ENCODE measurements at regions not wholly inside any gene's neighbourhood (a gene's known extent, or its start where the extent isn't known, plus 50 kb on each side); places are given as distances from the start of the nearest gene placed in this dataset.

DNA sequence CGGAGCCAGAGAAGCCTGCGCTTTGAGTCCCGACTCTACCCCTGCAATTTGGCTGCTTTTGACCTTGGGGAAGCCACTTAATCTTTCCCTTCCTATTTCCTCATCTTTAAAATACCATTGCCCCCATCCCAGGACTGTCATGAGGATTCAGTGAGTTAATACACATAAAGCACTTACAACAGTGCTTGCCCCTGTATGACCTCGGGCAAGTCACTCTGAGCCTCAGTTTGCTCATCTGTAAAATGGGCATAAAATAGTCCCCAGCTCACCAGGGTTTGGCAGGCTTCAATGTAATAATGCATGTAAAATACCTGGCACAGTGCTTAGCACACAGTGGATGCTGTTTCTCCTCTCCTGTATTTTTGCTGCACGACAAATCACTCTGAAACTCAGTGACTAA is 278.7 kb upstream of the PWP1 start:
- Histone ChIP-seq H3K4me2 (ENCODE audit: insufficient read depth, low read length) (no peak overlapping the region), H4K20me1 (replicated peaks; ENCODE audit: control insufficient read depth, extremely low read depth, insufficient read depth, low read length) (no peaks in the 10 kb centered on the region), H3K9me3 (replicated peaks; ENCODE audit: control insufficient read depth, insufficient read depth, low read length) (no peaks in the 10 kb centered on the region), H3K4me3 (replicated peaks in 1 of 3; ENCODE audit: insufficient read depth in 1 of 3, low read depth in 1 of 3, low read length in 3 of 3) (no peak overlapping the region), H3K36me3 (ENCODE audit: control insufficient read depth in 2 of 2, extremely low read depth in 1 of 2, insufficient read depth in 2 of 2, low read length in 2 of 2) (no peaks in the 10 kb centered on the region), H2AFZ (ENCODE audit: low read depth, low read length) (no peak overlapping the region), H3K27ac (ENCODE audit: insufficient read depth, low read depth, low read length) (no peak overlapping the region), H3K27me3 (ENCODE audit: control insufficient read depth in 2 of 2, insufficient read depth in 2 of 2, low read length in 2 of 2) (no peaks in the 10 kb centered on the region), H3K79me2 (ENCODE audit: control insufficient read depth, insufficient read depth, low read length) (no peaks in the 10 kb centered on the region), H3K9me1 (replicated peaks; ENCODE audit: control insufficient read depth, extremely low read depth, insufficient read depth, low read length) (no peaks in the 10 kb centered on the region), H3K9ac (replicated peaks; ENCODE audit: extremely low read depth, insufficient read depth, low read length) (no peak overlapping the region), H3K4me1 (ENCODE audit: control insufficient read depth, extremely low read depth, insufficient read depth, low read length) (no peaks in the 10 kb centered on the region)
- dilution Hi-C loops (cut with MboI; ENCODE audit: extremely low pct_ligation_motif_present, low sequenced_read_pairs): no loop called here
- FAIRE-seq (no peak), DNase-seq (ENCODE audit: low read depth, low spot score) (no peak)
- no peak for TF ChIP-seq FOS (IDR thresholded peaks at IDR 0.05; ENCODE audit: borderline replicate concordance, insufficient read depth, low read length)
- TF ChIP-seq MYC (IDR thresholded peaks at IDR 0.05; ENCODE audit: low read depth, low read length): no peak
- no peak for TF ChIP-seq EZH2 (IDR thresholded peaks at IDR 0.05; ENCODE audit: borderline replicate concordance, low read depth, low read length, severe bottlenecking)
- no peak for TF ChIP-seq JUN (IDR thresholded peaks at IDR 0.05; ENCODE audit: borderline replicate concordance, insufficient read depth, insufficient read length, low read depth)
- TF ChIP-seq POLR2AphosphoS5 (IDR thresholded peaks at IDR 0.05; ENCODE audit: insufficient read depth, low read depth, low read length): no peak
- TF ChIP-seq, protein P1, sequence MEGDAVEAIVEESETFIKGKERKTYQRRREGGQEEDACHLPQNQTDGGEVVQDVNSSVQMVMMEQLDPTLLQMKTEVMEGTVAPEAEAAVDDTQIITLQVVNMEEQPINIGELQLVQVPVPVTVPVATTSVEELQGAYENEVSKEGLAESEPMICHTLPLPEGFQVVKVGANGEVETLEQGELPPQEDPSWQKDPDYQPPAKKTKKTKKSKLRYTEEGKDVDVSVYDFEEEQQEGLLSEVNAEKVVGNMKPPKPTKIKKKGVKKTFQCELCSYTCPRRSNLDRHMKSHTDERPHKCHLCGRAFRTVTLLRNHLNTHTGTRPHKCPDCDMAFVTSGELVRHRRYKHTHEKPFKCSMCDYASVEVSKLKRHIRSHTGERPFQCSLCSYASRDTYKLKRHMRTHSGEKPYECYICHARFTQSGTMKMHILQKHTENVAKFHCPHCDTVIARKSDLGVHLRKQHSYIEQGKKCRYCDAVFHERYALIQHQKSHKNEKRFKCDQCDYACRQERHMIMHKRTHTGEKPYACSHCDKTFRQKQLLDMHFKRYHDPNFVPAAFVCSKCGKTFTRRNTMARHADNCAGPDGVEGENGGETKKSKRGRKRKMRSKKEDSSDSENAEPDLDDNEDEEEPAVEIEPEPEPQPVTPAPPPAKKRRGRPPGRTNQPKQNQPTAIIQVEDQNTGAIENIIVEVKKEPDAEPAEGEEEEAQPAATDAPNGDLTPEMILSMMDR (IDR thresholded peaks at IDR 0.05; ENCODE audit: extremely low read depth in 1 of 2, insufficient read depth in 1 of 2, low read depth in 1 of 2, low read length in 2 of 2): no peak
- TF ChIP-seq GATA2 (IDR thresholded peaks at IDR 0.05; ENCODE audit: insufficient read depth, insufficient read length, low read depth, low read length): no peak
- POLR2A ChIA-PET: no interaction called here
- no TSS peak for BruUV-seq (replicated peaks)
- intact Hi-C loops (cut with micrococcal nuclease): no loop called here
- CTCF ChIA-PET: interaction anchor here (0.6 to 10.8 kb wide), 4 partner anchors 158 to 289 kb away, joined by 3 to 259 read pairs (median 4); no protein-coding TSS in a partner anchor
